Testis (tissue), 2 donors: ENCODE measurements at regions not wholly inside any gene's neighbourhood (a gene's known extent, or its start where the extent isn't known, plus 50 kb on each side); places are given as distances from the start of the nearest gene placed in this dataset.

Experiments
- POLR2A ChIP-seq: fragments of 450-650 bp; IDR thresholded peaks from one replicate; pipeline ENCODE4 v1.6.1; 2017; ENCODE audit warnings: antibody characterized with exemption, mild to moderate bottlenecking, moderate library complexity
- TF ChIP-seq, protein P1 (sequence below), 3 experiments: fragments of 450-650 bp in 2 of 3; fragments of 200-600 bp in 1 of 3; sonication (generic) in 1 of 3; IDR thresholded peaks; one replicate each; pipeline ENCODE4 v1.5.1; 2016 to 2019; ENCODE audit warnings: antibody characterized with exemption in 3 of 3, mild to moderate bottlenecking in 2 of 3, moderate library complexity in 1 of 3

DNA sequence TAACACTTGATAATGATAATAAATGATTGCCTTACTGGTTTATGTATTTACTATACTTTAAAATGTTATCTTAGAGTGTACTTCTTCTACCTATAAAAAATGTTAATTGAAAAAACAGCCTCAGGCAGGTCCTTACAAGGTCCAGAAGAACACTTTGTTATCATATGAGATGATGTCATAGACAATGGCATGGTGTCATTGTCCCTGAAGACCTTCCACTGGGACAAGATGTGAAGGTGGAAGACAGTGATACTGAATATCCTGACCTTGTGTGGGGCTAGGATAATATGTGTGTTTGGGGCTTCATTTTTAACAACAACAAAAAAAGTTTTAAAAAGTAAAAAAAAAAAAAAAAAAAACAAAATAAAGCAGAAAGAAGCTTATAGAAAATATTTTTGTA, 342.2 kb upstream of the KYNU start:
- TF ChIP-seq, protein P1, sequence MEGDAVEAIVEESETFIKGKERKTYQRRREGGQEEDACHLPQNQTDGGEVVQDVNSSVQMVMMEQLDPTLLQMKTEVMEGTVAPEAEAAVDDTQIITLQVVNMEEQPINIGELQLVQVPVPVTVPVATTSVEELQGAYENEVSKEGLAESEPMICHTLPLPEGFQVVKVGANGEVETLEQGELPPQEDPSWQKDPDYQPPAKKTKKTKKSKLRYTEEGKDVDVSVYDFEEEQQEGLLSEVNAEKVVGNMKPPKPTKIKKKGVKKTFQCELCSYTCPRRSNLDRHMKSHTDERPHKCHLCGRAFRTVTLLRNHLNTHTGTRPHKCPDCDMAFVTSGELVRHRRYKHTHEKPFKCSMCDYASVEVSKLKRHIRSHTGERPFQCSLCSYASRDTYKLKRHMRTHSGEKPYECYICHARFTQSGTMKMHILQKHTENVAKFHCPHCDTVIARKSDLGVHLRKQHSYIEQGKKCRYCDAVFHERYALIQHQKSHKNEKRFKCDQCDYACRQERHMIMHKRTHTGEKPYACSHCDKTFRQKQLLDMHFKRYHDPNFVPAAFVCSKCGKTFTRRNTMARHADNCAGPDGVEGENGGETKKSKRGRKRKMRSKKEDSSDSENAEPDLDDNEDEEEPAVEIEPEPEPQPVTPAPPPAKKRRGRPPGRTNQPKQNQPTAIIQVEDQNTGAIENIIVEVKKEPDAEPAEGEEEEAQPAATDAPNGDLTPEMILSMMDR (IDR thresholded peaks at IDR 0.05) = no peak
- TF ChIP-seq POLR2A = no peak
